OCI-LY3 (cell line): ENCODE measurements at regions not wholly inside any gene's neighbourhood (a gene's known extent, or its start where the extent isn't known, plus 50 kb on each side); places are given as distances from the start of the nearest gene placed in this dataset.

Experiments
- EZH2phosphoT487 ChIP-seq: fragments of 200-600 bp; shearing (Covaris generic); IDR thresholded peaks from 2 replicates; pipeline ENCODE4 v1.6.1; 2018; ENCODE audit warnings: antibody characterized with exemption, mixed run types, low read depth
- TF ChIP-seq, protein P1 (sequence below): fragments of 200-600, 300-600 bp; sonication (generic); IDR thresholded peaks from 2 replicates; pipeline ENCODE4 v1.5.1; 2014; ENCODE audit warnings: antibody characterized with exemption, low read length, low read depth

DNA sequence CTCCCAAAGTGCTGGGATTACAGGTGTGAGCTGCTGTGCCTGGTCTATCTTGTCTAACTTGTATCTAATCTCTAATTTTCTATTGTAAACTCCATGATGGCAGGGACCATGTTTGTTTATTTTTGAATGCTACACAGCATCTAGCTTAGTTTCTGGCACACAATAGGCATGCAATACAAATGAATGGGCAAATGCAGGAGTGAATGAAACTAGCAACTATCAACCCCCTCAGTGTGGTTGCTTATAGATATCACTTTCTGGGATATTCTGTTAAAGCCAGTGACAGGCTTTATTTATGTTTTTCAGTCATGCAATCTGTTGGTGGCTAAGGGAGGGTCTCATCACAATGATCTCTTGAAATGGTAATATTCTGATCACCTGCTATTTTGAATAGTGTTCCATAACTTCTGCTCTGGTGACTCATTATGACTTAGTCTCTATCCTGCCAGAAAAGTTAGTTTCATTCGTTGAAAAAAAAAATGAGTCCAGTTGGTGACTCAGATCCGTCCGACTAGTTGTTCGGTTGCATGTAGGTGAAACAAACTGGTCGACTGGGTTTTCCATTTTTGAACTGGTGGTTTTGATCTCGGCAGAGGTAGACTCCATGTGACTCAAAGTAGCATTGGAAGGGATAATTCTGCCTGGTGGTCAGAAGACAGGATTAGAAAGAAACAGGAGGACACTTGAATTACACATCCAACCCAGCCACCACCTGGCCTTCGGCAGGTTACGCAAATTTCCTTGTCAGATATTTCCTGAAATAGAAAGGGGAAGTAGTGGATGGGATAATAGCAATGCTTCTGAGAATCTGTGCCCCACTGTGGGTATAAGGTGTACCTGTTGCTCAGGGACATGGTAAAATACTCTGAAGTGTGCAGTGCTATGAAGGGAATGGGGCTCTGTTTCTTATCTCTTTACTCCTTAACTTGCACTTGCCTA is 76.8 kb downstream of the GATA3 start:
- TF ChIP-seq, protein P1, sequence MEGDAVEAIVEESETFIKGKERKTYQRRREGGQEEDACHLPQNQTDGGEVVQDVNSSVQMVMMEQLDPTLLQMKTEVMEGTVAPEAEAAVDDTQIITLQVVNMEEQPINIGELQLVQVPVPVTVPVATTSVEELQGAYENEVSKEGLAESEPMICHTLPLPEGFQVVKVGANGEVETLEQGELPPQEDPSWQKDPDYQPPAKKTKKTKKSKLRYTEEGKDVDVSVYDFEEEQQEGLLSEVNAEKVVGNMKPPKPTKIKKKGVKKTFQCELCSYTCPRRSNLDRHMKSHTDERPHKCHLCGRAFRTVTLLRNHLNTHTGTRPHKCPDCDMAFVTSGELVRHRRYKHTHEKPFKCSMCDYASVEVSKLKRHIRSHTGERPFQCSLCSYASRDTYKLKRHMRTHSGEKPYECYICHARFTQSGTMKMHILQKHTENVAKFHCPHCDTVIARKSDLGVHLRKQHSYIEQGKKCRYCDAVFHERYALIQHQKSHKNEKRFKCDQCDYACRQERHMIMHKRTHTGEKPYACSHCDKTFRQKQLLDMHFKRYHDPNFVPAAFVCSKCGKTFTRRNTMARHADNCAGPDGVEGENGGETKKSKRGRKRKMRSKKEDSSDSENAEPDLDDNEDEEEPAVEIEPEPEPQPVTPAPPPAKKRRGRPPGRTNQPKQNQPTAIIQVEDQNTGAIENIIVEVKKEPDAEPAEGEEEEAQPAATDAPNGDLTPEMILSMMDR = no peak
- TF ChIP-seq EZH2phosphoT487 = no peak
